CD4-positive, alpha-beta T cell treated with Interleukin-1 beta for 1 hour (primary cell): ENCODE measurements at regions not wholly inside any gene's neighbourhood (a gene's known extent, or its start where the extent isn't known, plus 50 kb on each side); places are given as distances from the start of the nearest gene placed in this dataset.
"Not testable (repeated sequence)": the region's sequence is repeated elsewhere in the genome, so short reads cannot be mapped to it uniquely, and the experiment has no call there.

Experiments used
- DNase-seq, 2 donors: peaks; one replicate each; pipeline ENCODE4 v3.0.0-alpha.2; 2020 to 2022

GRCh38 chr4:138113819-138114400 is 128.2 kb downstream of the SLC7A11 start:
- no peak for DNase-seq

- DNase-seq = not testable (repeated sequence)
Observed at GRCh38 chr4:138112890-138113289, 129.3 kb downstream of the SLC7A11 start.

- DNase-seq = no peak
Observed at GRCh38 chr4:138112389-138112788, 129.8 kb downstream of the SLC7A11 start.

GRCh38 chr4:138111462-138112000 is 130.6 kb downstream of the SLC7A11 start:
- DNase-seq = no peak

GRCh38 chr4:138110815-138111214 is 131.3 kb downstream of the SLC7A11 start:
- DNase-seq = no peak

- DNase-seq = no peak
Observed at GRCh38 chr4:138107023-138107422, 135.1 kb downstream of the SLC7A11 start.

GRCh38 chr4:138105331-138105730 is 136.8 kb downstream of the SLC7A11 start:
- DNase-seq = no peak

GRCh38 chr4:138104284-138104680 is 137.9 kb downstream of the SLC7A11 start:
- DNase-seq = no peak

GRCh38 chr4:138103597-138104283 is 138.4 kb downstream of the SLC7A11 start:
- no peak for DNase-seq

GRCh38 chr4:138099385-138099784 is 142.8 kb downstream of the SLC7A11 start:
- DNase-seq = no peak

GRCh38 chr4:138097912-138098600 is 144.1 kb downstream of the SLC7A11 start:
- no peak for DNase-seq

GRCh38 chr4:138096384-138097062 is 145.6 kb downstream of the SLC7A11 start:
- no peak for DNase-seq

- DNase-seq = no peak
Observed at GRCh38 chr4:138095378-138095777, 146.8 kb downstream of the SLC7A11 start.

GRCh38 chr4:138092060-138092459 is 150.1 kb downstream of the SLC7A11 start:
- no peak for DNase-seq

- DNase-seq = no peak
Observed at GRCh38 chr4:138090918-138091676, 151.1 kb downstream of the SLC7A11 start.

GRCh38 chr4:138090150-138090917 is 151.8 kb downstream of the SLC7A11 start:
- peak in 1 of 2 donors; percentile 32 for DNase-seq

- no peak for DNase-seq
Observed at GRCh38 chr4:138088449-138089208, 153.5 kb downstream of the SLC7A11 start.

- no peak for DNase-seq
Observed at GRCh38 chr4:138087066-138087719, 155.0 kb downstream of the SLC7A11 start.

- DNase-seq = no peak
Observed at GRCh38 chr4:138086611-138087041, 155.5 kb downstream of the SLC7A11 start.

- no peak for DNase-seq
Observed at GRCh38 chr4:138085736-138086305, 156.3 kb downstream of the SLC7A11 start.
